ENCODE measurements at regions not wholly inside any gene's neighbourhood (a gene's known extent, or its start where the extent isn't known, plus 50 kb on each side); places are given as distances from the start of the nearest gene placed in this dataset.

DNA sequence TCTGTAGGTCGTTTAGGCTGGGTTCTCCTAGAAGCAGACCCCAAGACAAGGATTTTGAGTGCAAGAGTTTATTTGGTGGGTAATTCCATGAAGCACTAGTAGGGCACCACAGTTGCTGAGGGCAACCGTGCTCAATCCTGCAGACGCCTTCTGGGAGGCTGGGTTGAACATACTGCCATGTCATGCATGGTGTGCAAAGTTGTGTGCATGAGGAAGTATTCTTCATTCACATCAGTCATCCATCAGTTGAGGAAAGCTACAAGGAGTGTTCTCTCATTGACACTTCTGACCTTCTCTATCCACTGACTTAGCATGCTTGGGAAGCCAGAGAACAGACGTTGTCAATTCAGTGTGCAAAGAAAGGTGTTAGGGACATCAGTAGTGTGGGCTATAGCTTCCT lies 179.2 kb downstream of the PTPN11 start:
- TF ChIP-seq EZH2 (IDR thresholded peaks at IDR 0.05) (no peak), POLR2AphosphoS5 (IDR thresholded peaks at IDR 0.05; ENCODE audit: borderline replicate concordance, low read depth, low read length) (no peak)

Measured in SK-N-MC (cell line).